Keratinocyte (primary cell): ENCODE measurements at regions not wholly inside any gene's neighbourhood (a gene's known extent, or its start where the extent isn't known, plus 50 kb on each side); places are given as distances from the start of the nearest gene placed in this dataset.

ENCODE experiments used
- DNase-seq: peaks from one replicate; pipeline ENCODE4 v3.0.0-alpha.2; 2011; ENCODE audit warnings: low read depth, missing footprints, low spot score
- FAIRE-seq: peaks from 2 replicates; lab custom pipeline; 2011; peaks lifted over from hg19 to GRCh38; lab: Jason Lieb, UNC
- H2AFZ ChIP-seq: 2 replicates; pipeline ENCODE4 v1.6.0; 2012; ENCODE audit warnings: low read length, control low read depth, inconsistent platforms; ENCODE audit not compliant: control insufficient read depth
- H3K27ac ChIP-seq: 2 replicates; pipeline ENCODE4 v1.5.1; 2011; ENCODE audit warnings: low read length; ENCODE audit not compliant: control insufficient read depth, insufficient read depth
- H3K27me3 ChIP-seq: 3 replicates; pipeline ENCODE4 v1.6.0; 2011; ENCODE audit warnings: low read length; ENCODE audit not compliant: control insufficient read depth, insufficient read depth; ENCODE audit errors: extremely low read depth
- H3K36me3 ChIP-seq, 2 experiments: 2 replicates in 1 of 2; 3 replicates in 1 of 2; pipeline ENCODE4 v1.5.1; 2011; ENCODE audit warnings: low read length in 2 of 2, mild to moderate bottlenecking in 1 of 2; ENCODE audit not compliant: control insufficient read depth in 2 of 2, insufficient read depth in 2 of 2; ENCODE audit errors: extremely low read depth in 1 of 2
- H3K4me1 ChIP-seq: 3 replicates; pipeline ENCODE4 v1.5.1; 2011; ENCODE audit warnings: low read length; ENCODE audit not compliant: control insufficient read depth, insufficient read depth; ENCODE audit errors: extremely low read depth
- H3K4me2 ChIP-seq: 3 replicates; pipeline ENCODE4 v1.6.0; 2011; ENCODE audit warnings: low read depth, low read length; ENCODE audit not compliant: control insufficient read depth, insufficient read depth; ENCODE audit errors: extremely low read depth
- H3K4me3 ChIP-seq, 3 experiments: fragments of 200-600 bp in 1 of 3; sonication (generic) in 1 of 3; 2 replicates in 2 of 3; 3 replicates in 1 of 3; pipeline ENCODE4 v1.5.1; 2011 to 2016; ENCODE audit warnings: low read length in 3 of 3, mild to moderate bottlenecking in 3 of 3, control low read depth in 2 of 3, inconsistent platforms in 1 of 3, low read depth in 1 of 3, mixed read lengths in 1 of 3, mixed run types in 1 of 3, moderate library complexity in 1 of 3; ENCODE audit not compliant: control insufficient read depth in 2 of 3, insufficient read depth in 2 of 3; ENCODE audit errors: extremely low read depth in 1 of 3
- H3K79me2 ChIP-seq: 2 replicates; pipeline ENCODE4 v1.6.0; 2012; ENCODE audit warnings: low read length; ENCODE audit not compliant: control insufficient read depth, insufficient read depth
- H3K9ac ChIP-seq: 3 replicates; pipeline ENCODE4 v1.6.0; 2011; ENCODE audit warnings: low read length; ENCODE audit not compliant: control insufficient read depth, insufficient read depth; ENCODE audit errors: extremely low read depth
- H3K9me1 ChIP-seq: 3 replicates; pipeline ENCODE4 v1.6.0; 2011; ENCODE audit warnings: low read length; ENCODE audit not compliant: control insufficient read depth, insufficient read depth; ENCODE audit errors: extremely low read depth
- H3K9me3 ChIP-seq: 2 replicates; pipeline ENCODE4 v1.5.1; 2012; ENCODE audit warnings: low read depth, low read length; ENCODE audit not compliant: control insufficient read depth
- H4K20me1 ChIP-seq: 3 replicates; pipeline ENCODE4 v1.6.0; 2011; ENCODE audit warnings: low read length; ENCODE audit not compliant: control insufficient read depth, insufficient read depth; ENCODE audit errors: extremely low read depth
- EZH2 ChIP-seq: IDR thresholded peaks from one replicate; pipeline ENCODE4 v1.6.1; 2012; ENCODE audit warnings: inconsistent platforms, mild to moderate bottlenecking, low read length, moderate library complexity
- dilution Hi-C: fragments of 300-500 bp; cut with MboI; formaldehyde crosslinking; loops from one replicate; pipeline ENCODE4 v1.7.0; 2020; ENCODE audit warnings: low sequenced_read_pairs; ENCODE audit not compliant: extremely low pct_ligation_motif_present
- TF ChIP-seq, protein P1 (sequence below), 3 experiments: IDR thresholded peaks in 1 of 3; conservative IDR thresholded peaks in 1 of 3; optimal IDR thresholded peaks in 1 of 3; 2 replicates in 2 of 3; 3 replicates in 1 of 3; pipeline versions ENCODE3 to v1.5.1; 2011; ENCODE audit warnings: low read length in 3 of 3, mild to moderate bottlenecking in 3 of 3, moderate library complexity in 2 of 3, control low read depth in 1 of 3, inconsistent platforms in 1 of 3; ENCODE audit not compliant: insufficient read depth in 2 of 3; ENCODE audit errors: extremely low read depth in 1 of 3

DNA sequence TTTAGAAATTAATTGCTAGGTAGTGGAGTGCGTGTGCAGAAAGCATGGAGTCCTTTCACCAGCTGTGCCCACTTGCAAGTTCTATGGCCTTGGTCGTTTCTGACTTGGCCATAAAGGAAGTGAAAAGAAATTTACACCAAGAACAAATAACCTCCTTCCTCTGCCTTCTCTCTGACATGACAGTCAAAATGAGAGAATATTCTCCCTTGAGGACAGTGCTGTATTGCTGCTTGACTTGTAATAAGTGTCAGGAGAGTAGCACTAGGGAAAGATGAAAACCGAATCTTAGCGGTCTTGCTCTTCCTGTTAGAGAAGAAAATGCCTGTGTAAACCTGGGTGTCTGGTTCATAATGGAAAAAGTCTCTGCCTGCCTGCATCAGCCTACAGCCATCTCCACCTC, 333.1 kb upstream of the RAG2 start:
- no peak for TF ChIP-seq EZH2
- TF ChIP-seq, protein P1, sequence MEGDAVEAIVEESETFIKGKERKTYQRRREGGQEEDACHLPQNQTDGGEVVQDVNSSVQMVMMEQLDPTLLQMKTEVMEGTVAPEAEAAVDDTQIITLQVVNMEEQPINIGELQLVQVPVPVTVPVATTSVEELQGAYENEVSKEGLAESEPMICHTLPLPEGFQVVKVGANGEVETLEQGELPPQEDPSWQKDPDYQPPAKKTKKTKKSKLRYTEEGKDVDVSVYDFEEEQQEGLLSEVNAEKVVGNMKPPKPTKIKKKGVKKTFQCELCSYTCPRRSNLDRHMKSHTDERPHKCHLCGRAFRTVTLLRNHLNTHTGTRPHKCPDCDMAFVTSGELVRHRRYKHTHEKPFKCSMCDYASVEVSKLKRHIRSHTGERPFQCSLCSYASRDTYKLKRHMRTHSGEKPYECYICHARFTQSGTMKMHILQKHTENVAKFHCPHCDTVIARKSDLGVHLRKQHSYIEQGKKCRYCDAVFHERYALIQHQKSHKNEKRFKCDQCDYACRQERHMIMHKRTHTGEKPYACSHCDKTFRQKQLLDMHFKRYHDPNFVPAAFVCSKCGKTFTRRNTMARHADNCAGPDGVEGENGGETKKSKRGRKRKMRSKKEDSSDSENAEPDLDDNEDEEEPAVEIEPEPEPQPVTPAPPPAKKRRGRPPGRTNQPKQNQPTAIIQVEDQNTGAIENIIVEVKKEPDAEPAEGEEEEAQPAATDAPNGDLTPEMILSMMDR (optimal IDR thresholded peaks at IDR 0.05 in 1 of 3, IDR thresholded peaks at IDR 0.05 in 1 of 3, conservative IDR thresholded peaks at IDR 0.05 in 1 of 3; ENCODE audit: extremely low read depth in 1 of 3, insufficient read depth in 2 of 3, low read length in 3 of 3) = no peak
- Histone ChIP-seq H3K9me1 (no peaks in the 10 kb centered on the region), H3K4me3 (no peak overlapping the region), H3K36me3 (no peaks in the 10 kb centered on the region), H4K20me1 (no peaks in the 10 kb centered on the region), H3K9me3 (no peaks in the 10 kb centered on the region), H2AFZ (no peak overlapping the region), H3K79me2 (no peaks in the 10 kb centered on the region), H3K4me2 (no peak overlapping the region), H3K4me1 (no peaks in the 10 kb centered on the region), H3K9ac (no peak overlapping the region), H3K27me3 (no peaks in the 10 kb centered on the region), H3K27ac (no peak overlapping the region)
- dilution Hi-C loops = no loop called here
- no peak for DNase-seq
- no peak for FAIRE-seq

DNA sequence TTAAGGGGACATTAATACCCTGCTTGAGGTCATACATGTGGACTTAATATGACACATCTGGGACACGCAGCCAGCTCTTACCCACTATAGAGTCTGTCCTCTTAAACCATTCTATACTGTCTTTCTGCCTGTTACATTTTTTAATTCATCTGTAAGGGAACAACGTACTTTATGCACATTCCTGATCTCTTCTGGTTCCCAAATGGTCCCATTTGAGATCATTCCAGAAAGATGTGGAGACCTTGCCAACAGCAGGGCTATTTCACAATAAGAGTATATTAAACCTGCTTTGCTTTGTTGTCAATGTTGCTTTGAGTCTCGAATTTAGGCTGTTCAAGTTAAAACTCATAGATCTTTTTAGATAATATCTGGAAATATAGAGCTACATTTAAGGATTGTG, 332.2 kb upstream of the RAG2 start:
- TF ChIP-seq, protein P1 (optimal IDR thresholded peaks at IDR 0.05 in 1 of 3, IDR thresholded peaks at IDR 0.05 in 1 of 3, conservative IDR thresholded peaks at IDR 0.05 in 1 of 3; ENCODE audit: extremely low read depth in 1 of 3, insufficient read depth in 2 of 3, low read length in 3 of 3) = no peak
- TF ChIP-seq EZH2 = no peak
- no peak for FAIRE-seq

More for the DNA sequence above, 332.2 kb upstream of the RAG2 start:
- Histone ChIP-seq H3K9me1 (no peaks in the 10 kb centered on the region), H3K4me3 (no peak overlapping the region), H3K9ac (no peak overlapping the region), H3K9me3 (no peaks in the 10 kb centered on the region), H3K36me3 (no peaks in the 10 kb centered on the region), H3K27me3 (no peaks in the 10 kb centered on the region), H4K20me1 (no peaks in the 10 kb centered on the region), H3K79me2 (no peaks in the 10 kb centered on the region), H3K4me2 (no peak overlapping the region), H2AFZ (no peak overlapping the region), H3K4me1 (no peaks in the 10 kb centered on the region), H3K27ac (no peak overlapping the region)
- no peak for DNase-seq
- dilution Hi-C loops = no loop called here
